Muscle of leg (tissue), 3 donors: ENCODE measurements at regions not wholly inside any gene's neighbourhood (a gene's known extent, or its start where the extent isn't known, plus 50 kb on each side); places are given as distances from the start of the nearest gene placed in this dataset.

Experiments used
- DNase-seq: peaks from one replicate; pipeline ENCODE4 v3.0.0; 2013
- H3K27ac ChIP-seq: one replicate; pipeline ENCODE4 v1.5.1; 2013; ENCODE audit warnings: mild to moderate bottlenecking, low read length, control low read depth
- H3K27me3 ChIP-seq: one replicate; pipeline ENCODE4 v1.6.1; 2013; ENCODE audit warnings: low read length; ENCODE audit not compliant: control insufficient read depth, insufficient read depth
- H3K36me3 ChIP-seq: one replicate; pipeline ENCODE4 v1.6.1; 2013; ENCODE audit warnings: low read length; ENCODE audit not compliant: control insufficient read depth, insufficient read depth
- H3K4me1 ChIP-seq: one replicate; pipeline ENCODE4 v1.6.1; 2013; ENCODE audit warnings: low read length; ENCODE audit not compliant: control insufficient read depth, insufficient read depth
- H3K4me3 ChIP-seq: one replicate; pipeline ENCODE4 v1.5.1; 2013; ENCODE audit warnings: low read length, control low read depth
- H3K9me3 ChIP-seq: replicated peaks from 2 replicates; pipeline ENCODE4 v1.6.1; 2013; ENCODE audit warnings: low read depth, low read length; ENCODE audit not compliant: control insufficient read depth
- WGBS: methylation state at CpG from one replicate; pipeline ENCODE4 v1.1.5; 2013; ENCODE audit warnings: missing lambda C conversion rate; ENCODE audit not compliant: insufficient coverage; 5-methylcytosine and 5-hydroxymethylcytosine counted together

GRCh38 chr2:158743879-158744278, 51.2 kb upstream of the DAPL1 start:
- no peak overlapping the region for H3K4me3 ChIP-seq
- no peaks in the 10 kb centered on the region for H3K9me3 ChIP-seq
- H3K27ac ChIP-seq, result no peak overlapping the region
- H3K27me3 ChIP-seq, result no peaks in the 10 kb centered on the region
- peaks cover 15% of the 10 kb centered on the region for H3K4me1 ChIP-seq
- no peak for DNase-seq
- no peaks in the 10 kb centered on the region for H3K36me3 ChIP-seq

- 26% methylated on average over 14 of the region's 16 CpGs for WGBS
- no peaks in the 10 kb centered on the region for H3K36me3 ChIP-seq
- H3K4me3 ChIP-seq, result no peak overlapping the region
- peak; percentile 88 for DNase-seq
- no peaks in the 10 kb centered on the region for H3K9me3 ChIP-seq
- no peaks in the 10 kb centered on the region for H3K27me3 ChIP-seq
- H3K27ac ChIP-seq, result peak overlapping the region; percentile 37
- H3K4me1 ChIP-seq, result peaks cover 14% of the 10 kb centered on the region
Observed at GRCh38 chr2:158745067-158745865, 49.9 kb upstream of the DAPL1 start.
